Neural cell (in vitro differentiated cells): ENCODE measurements at regions not wholly inside any gene's neighbourhood (a gene's known extent, or its start where the extent isn't known, plus 50 kb on each side); places are given as distances from the start of the nearest gene placed in this dataset.

Experiments
- H2AFZ ChIP-seq: fragments of 200-600, 300-800 bp; sonication (generic), shearing (Covaris generic); 2 replicates; pipeline ENCODE4 v1.6.0; 2014; ENCODE audit warnings: low read depth, mild to moderate bottlenecking, antibody characterized with exemption, low read length, moderate library complexity
- H3F3A ChIP-seq: fragments of 200-600 bp; shearing (Covaris generic); 2 replicates; pipeline ENCODE4 v1.6.1; 2016; ENCODE audit warnings: mild to moderate bottlenecking, moderate library complexity, mixed read lengths, antibody characterized with exemption, low read length; ENCODE audit not compliant: insufficient read depth, poor library complexity, severe bottlenecking
- H3K27ac ChIP-seq: fragments of 200-600, 300-800 bp; sonication (generic), shearing (Covaris generic); 2 replicates; pipeline ENCODE4 v1.5.1; 2014; ENCODE audit warnings: mild to moderate bottlenecking, low read length, moderate library complexity
- H3K27me3 ChIP-seq: fragments of 300-800, 200-600 bp; sonication (generic), shearing (Covaris generic); 2 replicates; pipeline ENCODE4 v1.6.0; 2014; ENCODE audit warnings: mild to moderate bottlenecking, low read depth, low read length, moderate library complexity; ENCODE audit not compliant: insufficient read depth
- H3K36me3 ChIP-seq: fragments of 300-800, 200-600 bp; sonication (generic), shearing (Covaris generic); 2 replicates; pipeline ENCODE4 v1.5.1; 2014; ENCODE audit warnings: mild to moderate bottlenecking, antibody characterized with exemption, low read length, moderate library complexity; ENCODE audit not compliant: insufficient read depth
- H3K4me2 ChIP-seq: fragments of 300-800, 200-600 bp; sonication (generic), shearing (Covaris generic); 2 replicates; pipeline ENCODE4 v1.6.0; 2014; ENCODE audit warnings: mild to moderate bottlenecking, low read length
- H3K4me3 ChIP-seq: fragments of 300-800, 200-600 bp; sonication (generic), shearing (Covaris generic); 2 replicates; pipeline ENCODE4 v1.5.1; 2014; ENCODE audit warnings: mild to moderate bottlenecking, low read length, moderate library complexity
- H3K79me2 ChIP-seq: fragments of 200-600 bp; shearing (Covaris generic); replicated peaks from 2 replicates; pipeline ENCODE4 v1.6.0; 2014; ENCODE audit warnings: mild to moderate bottlenecking, low read length, moderate library complexity; ENCODE audit not compliant: insufficient read depth
- H3K9ac ChIP-seq: fragments of 300-800, 200-600 bp; sonication (generic), shearing (Covaris generic); 2 replicates; pipeline ENCODE4 v1.6.1; 2016; ENCODE audit warnings: mild to moderate bottlenecking, low read length, mixed read lengths
- H3K9me2 ChIP-seq: fragments of 200-600 bp; shearing (Covaris generic); 2 replicates; pipeline ENCODE4 v1.6.1; 2016; ENCODE audit warnings: mild to moderate bottlenecking, low read length, mixed read lengths; ENCODE audit not compliant: insufficient read depth
- H3K9me3 ChIP-seq: fragments of 200-600, 300-800 bp; sonication (generic), shearing (Covaris generic); 2 replicates; pipeline ENCODE4 v1.6.1; 2016; ENCODE audit warnings: mild to moderate bottlenecking, mixed run types, low read length, moderate library complexity, mixed read lengths
- H4K20me1 ChIP-seq: fragments of 200-600 bp; shearing (Covaris generic); 2 replicates; pipeline ENCODE4 v1.6.1; 2016; ENCODE audit warnings: mild to moderate bottlenecking, mixed run types; ENCODE audit not compliant: insufficient read depth
- EP300 ChIP-seq: fragments of 450-650 bp; conservative IDR thresholded peaks from 2 replicates; pipeline ENCODE4 v1.6.1; 2014; ENCODE audit warnings: antibody characterized with exemption, mild to moderate bottlenecking, moderate library complexity; ENCODE audit not compliant: poor library complexity, severe bottlenecking
- EZH2 ChIP-seq: fragments of 200-600, 300-800 bp; shearing (Covaris generic), sonication (generic); IDR thresholded peaks from 2 replicates; pipeline ENCODE4 v1.6.1; 2014; ENCODE audit warnings: antibody characterized with exemption, low read length, borderline replicate concordance, mild to moderate bottlenecking; ENCODE audit not compliant: insufficient read depth, poor library complexity, severe bottlenecking
- MXI1 ChIP-seq: fragments of 450-650 bp; conservative IDR thresholded peaks from 2 replicates; pipeline ENCODE4 v1.6.1; 2014; ENCODE audit warnings: antibody characterized with exemption, mild to moderate bottlenecking; ENCODE audit not compliant: poor library complexity, severe bottlenecking
- POLR2AphosphoS5 ChIP-seq: IDR thresholded peaks from 2 replicates; pipeline ENCODE4 v1.6.1; 2012
- SMC3 ChIP-seq: fragments of 450-650 bp; conservative IDR thresholded peaks from 2 replicates; pipeline ENCODE4 v1.6.1; 2014; ENCODE audit warnings: antibody characterized with exemption, mild to moderate bottlenecking, moderate library complexity; ENCODE audit not compliant: poor library complexity
- TAF1 ChIP-seq: IDR thresholded peaks from 2 replicates; pipeline ENCODE4 v1.6.1; 2012; ENCODE audit warnings: low read depth
- TF ChIP-seq, protein P1 (sequence below): fragments of 450-650 bp; IDR thresholded peaks from 2 replicates; pipeline ENCODE4 v1.5.1; 2014; ENCODE audit warnings: antibody characterized with exemption, mild to moderate bottlenecking, moderate library complexity; ENCODE audit not compliant: poor library complexity, severe bottlenecking
- TF ChIP-seq, protein P2 (sequence below): IDR thresholded peaks from 2 replicates; pipeline ENCODE4 v1.6.1; 2012; ENCODE audit warnings: borderline replicate concordance

DNA sequence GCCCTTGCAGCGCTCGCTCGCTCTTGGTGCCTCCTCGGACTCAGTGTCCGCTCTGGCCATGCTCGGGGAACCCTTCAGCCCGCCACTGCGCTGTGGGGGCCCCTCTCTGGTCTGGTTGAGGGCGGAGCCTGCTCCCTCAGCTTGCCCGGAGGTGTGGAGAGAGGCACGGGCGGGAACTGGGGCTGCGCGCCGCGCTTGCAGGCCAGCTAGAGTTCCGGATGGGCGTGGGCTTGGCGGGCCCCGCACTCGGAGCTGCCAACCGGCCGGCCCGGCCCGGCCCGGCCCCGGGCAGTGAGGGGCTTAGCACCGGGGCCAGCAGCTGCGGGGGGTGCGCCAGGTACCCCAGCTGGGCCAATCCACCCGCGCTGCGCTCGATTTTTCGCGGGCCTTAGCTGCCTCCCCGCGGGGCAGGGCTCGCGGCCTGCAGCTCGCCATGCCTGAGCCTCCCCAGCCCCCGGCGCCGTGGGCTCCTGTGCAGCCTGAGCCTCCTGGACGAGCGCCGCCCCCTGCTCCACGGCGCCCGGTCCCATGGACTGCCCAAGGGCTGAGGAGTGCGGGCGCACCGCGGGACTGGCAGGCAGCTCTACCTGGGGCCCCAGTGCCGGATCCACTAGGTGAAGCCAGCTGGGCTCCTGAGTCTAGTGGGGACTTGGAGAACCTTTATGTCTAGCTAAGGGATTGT, 217.0 kb upstream of the PKN2 start:
- Histone ChIP-seq H3K27ac (no peak overlapping the region), H3K27me3 (no peaks in the 10 kb centered on the region), H4K20me1 (no peaks in the 10 kb centered on the region), H3K79me2 (no peaks in the 10 kb centered on the region), H3K9me2 (no peaks in the 10 kb centered on the region), H3K4me2 (no peak overlapping the region), H3K4me3 (no peak overlapping the region), H3F3A (no peaks in the 10 kb centered on the region), H2AFZ (no peak overlapping the region), H3K9ac (no peak overlapping the region), H3K9me3 (no peaks in the 10 kb centered on the region), H3K36me3 (no peaks in the 10 kb centered on the region)
- TF ChIP-seq EZH2: no peak
- TF ChIP-seq, protein P1, sequence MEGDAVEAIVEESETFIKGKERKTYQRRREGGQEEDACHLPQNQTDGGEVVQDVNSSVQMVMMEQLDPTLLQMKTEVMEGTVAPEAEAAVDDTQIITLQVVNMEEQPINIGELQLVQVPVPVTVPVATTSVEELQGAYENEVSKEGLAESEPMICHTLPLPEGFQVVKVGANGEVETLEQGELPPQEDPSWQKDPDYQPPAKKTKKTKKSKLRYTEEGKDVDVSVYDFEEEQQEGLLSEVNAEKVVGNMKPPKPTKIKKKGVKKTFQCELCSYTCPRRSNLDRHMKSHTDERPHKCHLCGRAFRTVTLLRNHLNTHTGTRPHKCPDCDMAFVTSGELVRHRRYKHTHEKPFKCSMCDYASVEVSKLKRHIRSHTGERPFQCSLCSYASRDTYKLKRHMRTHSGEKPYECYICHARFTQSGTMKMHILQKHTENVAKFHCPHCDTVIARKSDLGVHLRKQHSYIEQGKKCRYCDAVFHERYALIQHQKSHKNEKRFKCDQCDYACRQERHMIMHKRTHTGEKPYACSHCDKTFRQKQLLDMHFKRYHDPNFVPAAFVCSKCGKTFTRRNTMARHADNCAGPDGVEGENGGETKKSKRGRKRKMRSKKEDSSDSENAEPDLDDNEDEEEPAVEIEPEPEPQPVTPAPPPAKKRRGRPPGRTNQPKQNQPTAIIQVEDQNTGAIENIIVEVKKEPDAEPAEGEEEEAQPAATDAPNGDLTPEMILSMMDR: no peak
- no peak for TF ChIP-seq POLR2AphosphoS5
- no peak for TF ChIP-seq SMC3
- TF ChIP-seq MXI1: no peak
- TF ChIP-seq, protein P2, sequence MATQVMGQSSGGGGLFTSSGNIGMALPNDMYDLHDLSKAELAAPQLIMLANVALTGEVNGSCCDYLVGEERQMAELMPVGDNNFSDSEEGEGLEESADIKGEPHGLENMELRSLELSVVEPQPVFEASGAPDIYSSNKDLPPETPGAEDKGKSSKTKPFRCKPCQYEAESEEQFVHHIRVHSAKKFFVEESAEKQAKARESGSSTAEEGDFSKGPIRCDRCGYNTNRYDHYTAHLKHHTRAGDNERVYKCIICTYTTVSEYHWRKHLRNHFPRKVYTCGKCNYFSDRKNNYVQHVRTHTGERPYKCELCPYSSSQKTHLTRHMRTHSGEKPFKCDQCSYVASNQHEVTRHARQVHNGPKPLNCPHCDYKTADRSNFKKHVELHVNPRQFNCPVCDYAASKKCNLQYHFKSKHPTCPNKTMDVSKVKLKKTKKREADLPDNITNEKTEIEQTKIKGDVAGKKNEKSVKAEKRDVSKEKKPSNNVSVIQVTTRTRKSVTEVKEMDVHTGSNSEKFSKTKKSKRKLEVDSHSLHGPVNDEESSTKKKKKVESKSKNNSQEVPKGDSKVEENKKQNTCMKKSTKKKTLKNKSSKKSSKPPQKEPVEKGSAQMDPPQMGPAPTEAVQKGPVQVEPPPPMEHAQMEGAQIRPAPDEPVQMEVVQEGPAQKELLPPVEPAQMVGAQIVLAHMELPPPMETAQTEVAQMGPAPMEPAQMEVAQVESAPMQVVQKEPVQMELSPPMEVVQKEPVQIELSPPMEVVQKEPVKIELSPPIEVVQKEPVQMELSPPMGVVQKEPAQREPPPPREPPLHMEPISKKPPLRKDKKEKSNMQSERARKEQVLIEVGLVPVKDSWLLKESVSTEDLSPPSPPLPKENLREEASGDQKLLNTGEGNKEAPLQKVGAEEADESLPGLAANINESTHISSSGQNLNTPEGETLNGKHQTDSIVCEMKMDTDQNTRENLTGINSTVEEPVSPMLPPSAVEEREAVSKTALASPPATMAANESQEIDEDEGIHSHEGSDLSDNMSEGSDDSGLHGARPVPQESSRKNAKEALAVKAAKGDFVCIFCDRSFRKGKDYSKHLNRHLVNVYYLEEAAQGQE: no peak
- TF ChIP-seq TAF1: no peak

GRCh38 chr1:88472298-88472697, 211.8 kb upstream of the PKN2 start:
- H3K9me3 ChIP-seq: no peaks in the 10 kb centered on the region
- no peaks in the 10 kb centered on the region for H3K36me3 ChIP-seq
- H3K27ac ChIP-seq: no peak overlapping the region
- H4K20me1 ChIP-seq: no peaks in the 10 kb centered on the region
- H3K79me2 ChIP-seq: no peaks in the 10 kb centered on the region
- no peak overlapping the region for H2AFZ ChIP-seq
- no peak overlapping the region for H3K4me3 ChIP-seq
- no peak overlapping the region for H3K9ac ChIP-seq
- H3K9me2 ChIP-seq: no peaks in the 10 kb centered on the region
- H3K27me3 ChIP-seq: no peaks in the 10 kb centered on the region
- no peaks in the 10 kb centered on the region for H3F3A ChIP-seq
- H3K4me2 ChIP-seq: no peak overlapping the region
- TF ChIP-seq, protein P1: no peak
- TF ChIP-seq POLR2AphosphoS5: peak; percentile 9
- TF ChIP-seq EP300: peak; percentile 23
- no peak for TF ChIP-seq TAF1
- TF ChIP-seq SMC3: no peak
